HCT116 (cell line): ENCODE measurements at regions not wholly inside any gene's neighbourhood (a gene's known extent, or its start where the extent isn't known, plus 50 kb on each side); places are given as distances from the start of the nearest gene placed in this dataset.

Experiments
- ATAC-seq: fragments of 200-7000 bp; cut with Tn5 transposase; 2 replicates; pipeline ENCODE4 v1.9.1; 2020; ENCODE audit warnings: mild to moderate bottlenecking, moderate library complexity
- BruUV-seq: library from RNA; stranded (reverse); fragments of 400-500 nt; replicated peaks from 2 replicates; lab custom pipeline; 2021; lab: Mats Ljungman, UMichigan
- CTCF ChIA-PET: fragments of 300-600 bp; sonication (Branson Sonifier 250); formaldehyde crosslinking; loops from one replicate; lab custom pipeline; 2021; ENCODE audit warnings: antibody characterized with exemption; lab: Charles Lee
- POLR2A ChIA-PET: fragments of 300-600, 350-600 bp; sonication (Branson Sonifier 250); formaldehyde crosslinking; loops from one replicate; lab custom pipeline; 2021; ENCODE audit warnings: antibody characterized with exemption; lab: Charles Lee
- RAD21 ChIA-PET, 2 experiments: fragments of 300-600 bp; sonication (Branson Sonifier 250); formaldehyde crosslinking; loops; one replicate each; lab custom pipeline; 2023; ENCODE audit warnings: low total read pairs in 2 of 2; ENCODE audit not compliant: uncharacterized antibody in 2 of 2, unreplicated experiment in 2 of 2, low non-redundant PET in 1 of 2; lab: Charles Lee
- DNase-seq: peaks from one replicate; pipeline ENCODE4 v3.0.0-alpha.2; 2010; ENCODE audit warnings: low read depth, low spot score
- H2AFZ ChIP-seq: fragments of 200-600 bp; shearing (Covaris generic), sonication (generic); 2 replicates; pipeline ENCODE4 v1.6.1; 2017; ENCODE audit warnings: low read depth, mixed run types, mixed read lengths, antibody characterized with exemption, low read length; ENCODE audit not compliant: poor library complexity, severe bottlenecking
- H3K27ac ChIP-seq: 2 replicates; pipeline ENCODE4 v1.5.1; 2012; ENCODE audit warnings: low read depth, low read length
- H3K27me3 ChIP-seq: fragments of 200-600 bp; sonication (generic); 2 replicates; pipeline ENCODE4 v1.6.1; 2016; ENCODE audit warnings: mixed run types, low read length, mixed read lengths; ENCODE audit not compliant: insufficient read depth
- H3K36me3 ChIP-seq, 2 experiments: fragments of 200-500 bp in 1 of 2; fragments of 200-600 bp in 1 of 2; sonication (Bioruptor generic) in 1 of 2; sonication (generic) in 1 of 2; 2 replicates each; pipeline versions ENCODE4 v1.5.1 to v1.6.1; 2014 to 2016; ENCODE audit warnings: low read length in 2 of 2, inconsistent platforms in 1 of 2, mixed read lengths in 1 of 2, mixed run types in 1 of 2; ENCODE audit not compliant: insufficient read depth in 2 of 2, control insufficient read depth in 1 of 2
- H3K4me1 ChIP-seq, 2 experiments: fragments of 200-600 bp in 1 of 2; sonication (generic) in 1 of 2; 2 replicates each; pipeline versions ENCODE4 v1.5.1 to v1.6.1; 2012 to 2017; ENCODE audit warnings: low read length in 2 of 2, inconsistent platforms in 1 of 2, mild to moderate bottlenecking in 1 of 2, mixed read lengths in 1 of 2, mixed run types in 1 of 2, moderate library complexity in 1 of 2; ENCODE audit not compliant: insufficient read depth in 2 of 2, control insufficient read depth in 1 of 2
- H3K4me2 ChIP-seq: fragments of 200-600 bp; sonication (generic); 2 replicates; pipeline ENCODE4 v1.6.1; 2017; ENCODE audit warnings: mixed run types, low read length, mixed read lengths
- H3K4me3 ChIP-seq, 2 experiments: fragments of 200-600 bp in 1 of 2; sonication (generic) in 1 of 2; replicated peaks in 1 of 2; 2 replicates each; pipeline ENCODE4 v1.5.1; 2011 to 2016; ENCODE audit warnings: low read length in 2 of 2, control low read depth in 1 of 2, low read depth in 1 of 2, mild to moderate bottlenecking in 1 of 2, mixed read lengths in 1 of 2, mixed run types in 1 of 2
- H3K79me2 ChIP-seq: fragments of 200-600 bp; sonication (generic); 2 replicates; pipeline ENCODE4 v1.6.1; 2017; ENCODE audit warnings: mild to moderate bottlenecking, mixed run types, low read length, moderate library complexity, mixed read lengths; ENCODE audit not compliant: insufficient read depth
- H3K9ac ChIP-seq: fragments of 200-600 bp; sonication (generic); 2 replicates; pipeline ENCODE4 v1.6.1; 2016; ENCODE audit warnings: low read length, mixed read lengths
- H3K9me2 ChIP-seq: fragments of 200-600 bp; sonication (generic), shearing (Covaris generic); 2 replicates; pipeline ENCODE4 v1.6.1; 2017; ENCODE audit warnings: mixed run types, mild to moderate bottlenecking, moderate library complexity; ENCODE audit not compliant: insufficient read depth
- H3K9me3 ChIP-seq, 2 experiments: fragments of 200-500 bp in 1 of 2; fragments of 200-600 bp in 1 of 2; sonication (Bioruptor generic) in 1 of 2; sonication (generic) in 1 of 2; 2 replicates each; pipeline ENCODE4 v1.6.1; 2014 to 2017; ENCODE audit warnings: low read length in 2 of 2, mixed read lengths in 2 of 2, inconsistent platforms in 1 of 2, low read depth in 1 of 2, mild to moderate bottlenecking in 1 of 2, mixed run types in 1 of 2, moderate library complexity in 1 of 2; ENCODE audit not compliant: control insufficient read depth in 1 of 2, insufficient read depth in 1 of 2
- H4K20me1 ChIP-seq: fragments of 200-600 bp; sonication (generic), shearing (Covaris generic); 2 replicates; pipeline ENCODE4 v1.6.1; 2017; ENCODE audit warnings: mixed run types, mild to moderate bottlenecking, moderate library complexity; ENCODE audit not compliant: insufficient read depth
- ATF3 ChIP-seq: IDR thresholded peaks from 2 replicates; pipeline ENCODE4 v1.6.1; 2012
- CEBPB ChIP-seq: IDR thresholded peaks from 2 replicates; pipeline ENCODE4 v1.6.1; 2012; ENCODE audit warnings: low read depth
- EGR1 ChIP-seq: IDR thresholded peaks from 2 replicates; pipeline ENCODE4 v1.6.1; 2012; ENCODE audit warnings: low read depth
- ELF1 ChIP-seq: IDR thresholded peaks from 2 replicates; pipeline ENCODE4 v1.6.1; 2012; ENCODE audit warnings: low read depth, borderline replicate concordance
- EZH2 ChIP-seq: fragments of 200-600 bp; sonication (generic); IDR thresholded peaks from 2 replicates; pipeline ENCODE4 v1.6.1; 2017; ENCODE audit warnings: antibody characterized with exemption, mixed run types
- FOSL1 ChIP-seq: IDR thresholded peaks from 2 replicates; pipeline ENCODE4 v1.6.1; 2012; ENCODE audit warnings: low read depth
- JUND ChIP-seq: IDR thresholded peaks from 2 replicates; pipeline ENCODE4 v1.6.1; 2012
- MAX ChIP-seq: IDR thresholded peaks from 2 replicates; pipeline ENCODE4 v1.6.1; 2012
- POLR2A ChIP-seq: IDR thresholded peaks from 2 replicates; pipeline ENCODE4 v1.7.0; 2011; ENCODE audit warnings: borderline replicate concordance; ENCODE audit not compliant: insufficient read depth, insufficient read length; ENCODE audit errors: extremely low read depth
- POLR2AphosphoS5 ChIP-seq: IDR thresholded peaks from 2 replicates; pipeline ENCODE4 v1.6.1; 2011; ENCODE audit warnings: mild to moderate bottlenecking, low read depth, low read length, moderate library complexity
- RAD21 ChIP-seq: IDR thresholded peaks from 2 replicates; pipeline ENCODE4 v1.6.1; 2012; ENCODE audit warnings: low read depth, mild to moderate bottlenecking
- REST ChIP-seq: IDR thresholded peaks from 2 replicates; pipeline ENCODE4 v1.6.1; 2012; ENCODE audit warnings: low read depth
- SIN3A ChIP-seq: IDR thresholded peaks from 2 replicates; pipeline ENCODE4 v1.6.1; 2012; ENCODE audit warnings: low read depth
- YY1 ChIP-seq: IDR thresholded peaks from 2 replicates; pipeline ENCODE4 v1.6.1; 2011; ENCODE audit warnings: low read length, low read depth, moderate library complexity, mild to moderate bottlenecking; ENCODE audit not compliant: insufficient replicate concordance; ENCODE audit errors: extremely low read depth
- intact Hi-C: fragments of 100-400 bp; cut with micrococcal nuclease; formaldehyde crosslinking; loops from 2 replicates; pipeline ENCODE4 v1.10.0; 2022

GRCh38 chr20:20890751-20891150 lies 178.3 kb upstream of the RALGAPA2 start:
- Histone ChIP-seq H2AFZ (no peak overlapping the region), H3K4me1 (no peaks in the 10 kb centered on the region), H3K9me3 (no peaks in the 10 kb centered on the region), H3K4me2 (no peak overlapping the region), H3K79me2 (no peaks in the 10 kb centered on the region), H3K27ac (no peak overlapping the region), H4K20me1 (no peaks in the 10 kb centered on the region), H3K27me3 (no peaks in the 10 kb centered on the region), H3K9me2 (no peaks in the 10 kb centered on the region), H3K36me3 (no peaks in the 10 kb centered on the region), H3K9ac (no peak overlapping the region), H3K4me3 (no peak overlapping the region)
- DNase-seq, result no peak
- no peak for ATAC-seq
- TF ChIP-seq FOSL1 (no peak), POLR2A (no peak), SIN3A (no peak), MAX (no peak), RAD21 (no peak), CEBPB (no peak), ATF3 (no peak), EGR1 (no peak), YY1 (no peak), EZH2 (no peak), POLR2AphosphoS5 (no peak), JUND (no peak), ELF1 (no peak)
- ChIA-PET RAD21 (no interaction called here), POLR2A (no interaction called here), CTCF (no interaction called here)
- no TSS peak for BruUV-seq
- intact Hi-C loops, result no loop called here

- Histone ChIP-seq H3K79me2 (no peaks in the 10 kb centered on the region), H3K4me2 (no peak overlapping the region), H3K9me3 (no peaks in the 10 kb centered on the region), H3K27me3 (no peaks in the 10 kb centered on the region), H3K4me3 (no peak overlapping the region), H2AFZ (no peak overlapping the region), H3K9me2 (no peaks in the 10 kb centered on the region), H3K9ac (no peak overlapping the region), H3K36me3 (no peaks in the 10 kb centered on the region), H4K20me1 (no peaks in the 10 kb centered on the region), H3K27ac (no peak overlapping the region), H3K4me1 (no peaks in the 10 kb centered on the region; a peak in 1 of 4 replicates)
- no TSS peak for BruUV-seq
- ATAC-seq, result no peak
- intact Hi-C loops, result no loop called here
- ChIA-PET POLR2A (no interaction called here), RAD21 (no interaction called here), CTCF (no interaction called here)
- TF ChIP-seq YY1 (no peak), CEBPB (no peak), REST (no peak)
- DNase-seq, result no peak
These were observed 176.5 kb upstream of the RALGAPA2 start for GRCh38 chr20:20888936-20889335.
